ENCODE measurements at regions not wholly inside any gene's neighbourhood (a gene's known extent, or its start where the extent isn't known, plus 50 kb on each side); places are given as distances from the start of the nearest gene placed in this dataset.

DNA sequence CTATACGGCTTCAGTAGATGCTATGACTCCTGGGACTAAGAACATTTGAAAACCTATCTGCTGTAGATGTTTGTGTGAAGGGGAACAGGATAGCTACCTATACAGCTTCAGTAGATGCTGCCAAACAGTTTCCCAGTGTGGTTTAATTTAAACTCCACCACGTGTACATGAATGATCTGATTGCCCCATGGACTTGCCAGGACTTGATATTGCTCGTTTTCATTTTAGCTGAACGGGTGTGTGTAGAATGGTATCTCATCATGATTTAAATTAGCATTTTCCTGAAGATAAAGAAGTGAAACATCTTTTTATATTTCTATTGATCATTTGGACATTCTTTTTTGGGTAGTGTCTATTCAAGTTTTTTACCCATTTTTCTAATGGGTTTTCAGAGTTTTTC lies 77.8 kb upstream of the PIP4K2A start:
- POLR2A ChIA-PET = no interaction called here
- Mint-ChIP-seq H3K9me3 (peaks cover 9% of the 10 kb centered on the region), H3K27ac (no peak overlapping the region), H3K36me3 (no peaks in the 10 kb centered on the region), H3K4me3 (no peak overlapping the region), H3K27me3 (ENCODE audit: low read depth) (no peaks in the 10 kb centered on the region), H3K4me1 (no peaks in the 10 kb centered on the region)
- CTCF ChIA-PET = no interaction called here
- TF ChIP-seq SMAD4 (CRISPR knock-in tag; IDR thresholded peaks at IDR 0.05) (no peak), ZBTB21 (CRISPR knock-in tag; IDR thresholded peaks at IDR 0.05; ENCODE audit: borderline replicate concordance) (no peak), TP53 (CRISPR knock-in tag; IDR thresholded peaks at IDR 0.05) (no peak), JUN (CRISPR knock-in tag; IDR thresholded peaks at IDR 0.05) (no peak), USF2 (CRISPR knock-in tag; IDR thresholded peaks at IDR 0.05) (no peak), ZNF671 (CRISPR knock-in tag; IDR thresholded peaks at IDR 0.05) (no peak), ZNF263 (CRISPR knock-in tag; IDR thresholded peaks at IDR 0.05; ENCODE audit: low read depth) (no peak), SP1 (CRISPR knock-in tag; conservative IDR thresholded peaks at IDR 0.05) (no peak), CBFB (CRISPR knock-in tag; IDR thresholded peaks at IDR 0.05; ENCODE audit: low read depth) (no peak), ESRRA (CRISPR knock-in tag; IDR thresholded peaks at IDR 0.05; ENCODE audit: borderline replicate concordance) (no peak), NFE2L1 (CRISPR knock-in tag; IDR thresholded peaks at IDR 0.05) (no peak)
- TF ChIP-seq, protein P1, sequence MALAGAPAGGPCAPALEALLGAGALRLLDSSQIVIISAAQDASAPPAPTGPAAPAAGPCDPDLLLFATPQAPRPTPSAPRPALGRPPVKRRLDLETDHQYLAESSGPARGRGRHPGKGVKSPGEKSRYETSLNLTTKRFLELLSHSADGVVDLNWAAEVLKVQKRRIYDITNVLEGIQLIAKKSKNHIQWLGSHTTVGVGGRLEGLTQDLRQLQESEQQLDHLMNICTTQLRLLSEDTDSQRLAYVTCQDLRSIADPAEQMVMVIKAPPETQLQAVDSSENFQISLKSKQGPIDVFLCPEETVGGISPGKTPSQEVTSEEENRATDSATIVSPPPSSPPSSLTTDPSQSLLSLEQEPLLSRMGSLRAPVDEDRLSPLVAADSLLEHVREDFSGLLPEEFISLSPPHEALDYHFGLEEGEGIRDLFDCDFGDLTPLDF (CRISPR knock-in tag; IDR thresholded peaks at IDR 0.05) = no peak
- TF ChIP-seq, protein P2, sequence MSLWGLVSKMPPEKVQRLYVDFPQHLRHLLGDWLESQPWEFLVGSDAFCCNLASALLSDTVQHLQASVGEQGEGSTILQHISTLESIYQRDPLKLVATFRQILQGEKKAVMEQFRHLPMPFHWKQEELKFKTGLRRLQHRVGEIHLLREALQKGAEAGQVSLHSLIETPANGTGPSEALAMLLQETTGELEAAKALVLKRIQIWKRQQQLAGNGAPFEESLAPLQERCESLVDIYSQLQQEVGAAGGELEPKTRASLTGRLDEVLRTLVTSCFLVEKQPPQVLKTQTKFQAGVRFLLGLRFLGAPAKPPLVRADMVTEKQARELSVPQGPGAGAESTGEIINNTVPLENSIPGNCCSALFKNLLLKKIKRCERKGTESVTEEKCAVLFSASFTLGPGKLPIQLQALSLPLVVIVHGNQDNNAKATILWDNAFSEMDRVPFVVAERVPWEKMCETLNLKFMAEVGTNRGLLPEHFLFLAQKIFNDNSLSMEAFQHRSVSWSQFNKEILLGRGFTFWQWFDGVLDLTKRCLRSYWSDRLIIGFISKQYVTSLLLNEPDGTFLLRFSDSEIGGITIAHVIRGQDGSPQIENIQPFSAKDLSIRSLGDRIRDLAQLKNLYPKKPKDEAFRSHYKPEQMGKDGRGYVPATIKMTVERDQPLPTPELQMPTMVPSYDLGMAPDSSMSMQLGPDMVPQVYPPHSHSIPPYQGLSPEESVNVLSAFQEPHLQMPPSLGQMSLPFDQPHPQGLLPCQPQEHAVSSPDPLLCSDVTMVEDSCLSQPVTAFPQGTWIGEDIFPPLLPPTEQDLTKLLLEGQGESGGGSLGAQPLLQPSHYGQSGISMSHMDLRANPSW (CRISPR knock-in tag; conservative IDR thresholded peaks at IDR 0.05; ENCODE audit: low read depth) = no peak
- TF ChIP-seq, protein P3, sequence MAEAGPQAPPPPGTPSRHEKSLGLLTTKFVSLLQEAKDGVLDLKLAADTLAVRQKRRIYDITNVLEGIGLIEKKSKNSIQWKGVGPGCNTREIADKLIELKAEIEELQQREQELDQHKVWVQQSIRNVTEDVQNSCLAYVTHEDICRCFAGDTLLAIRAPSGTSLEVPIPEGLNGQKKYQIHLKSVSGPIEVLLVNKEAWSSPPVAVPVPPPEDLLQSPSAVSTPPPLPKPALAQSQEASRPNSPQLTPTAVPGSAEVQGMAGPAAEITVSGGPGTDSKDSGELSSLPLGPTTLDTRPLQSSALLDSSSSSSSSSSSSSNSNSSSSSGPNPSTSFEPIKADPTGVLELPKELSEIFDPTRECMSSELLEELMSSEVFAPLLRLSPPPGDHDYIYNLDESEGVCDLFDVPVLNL (CRISPR knock-in tag; IDR thresholded peaks at IDR 0.05; ENCODE audit: borderline replicate concordance, low read depth) = no peak
- TF ChIP-seq, protein P4, sequence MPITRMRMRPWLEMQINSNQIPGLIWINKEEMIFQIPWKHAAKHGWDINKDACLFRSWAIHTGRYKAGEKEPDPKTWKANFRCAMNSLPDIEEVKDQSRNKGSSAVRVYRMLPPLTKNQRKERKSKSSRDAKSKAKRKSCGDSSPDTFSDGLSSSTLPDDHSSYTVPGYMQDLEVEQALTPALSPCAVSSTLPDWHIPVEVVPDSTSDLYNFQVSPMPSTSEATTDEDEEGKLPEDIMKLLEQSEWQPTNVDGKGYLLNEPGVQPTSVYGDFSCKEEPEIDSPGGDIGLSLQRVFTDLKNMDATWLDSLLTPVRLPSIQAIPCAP (CRISPR knock-in tag; IDR thresholded peaks at IDR 0.05) = no peak
- TF ChIP-seq, protein P5, sequence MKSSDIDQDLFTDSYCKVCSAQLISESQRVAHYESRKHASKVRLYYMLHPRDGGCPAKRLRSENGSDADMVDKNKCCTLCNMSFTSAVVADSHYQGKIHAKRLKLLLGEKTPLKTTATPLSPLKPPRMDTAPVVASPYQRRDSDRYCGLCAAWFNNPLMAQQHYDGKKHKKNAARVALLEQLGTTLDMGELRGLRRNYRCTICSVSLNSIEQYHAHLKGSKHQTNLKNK (CRISPR knock-in tag; IDR thresholded peaks at IDR 0.05) = no peak
- DNase-seq (ENCODE audit: low spot score) = no peak
- no peak for ATAC-seq

DNA sequence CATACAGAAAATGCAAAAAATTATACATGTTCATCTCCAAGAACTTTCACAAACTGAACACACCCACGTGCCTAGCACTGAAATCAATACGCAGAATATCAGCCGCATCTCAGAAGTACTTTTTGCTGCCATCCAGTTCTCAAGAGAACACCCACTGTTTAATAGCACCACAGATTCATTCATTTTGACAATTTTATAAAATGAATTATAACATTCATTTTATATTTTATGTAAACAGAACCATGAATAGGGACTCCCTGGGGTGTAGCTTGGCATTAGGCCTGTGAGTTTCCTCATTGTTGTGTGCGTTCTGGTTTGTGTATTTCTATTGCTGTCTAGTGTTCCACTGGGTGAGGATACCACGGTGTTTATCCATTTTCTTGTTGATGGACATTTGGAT lies 77.3 kb upstream of the PIP4K2A start:
- H3K4me3 Mint-ChIP-seq = no peak overlapping the region
- H3K9me3 Mint-ChIP-seq = peaks cover 9% of the 10 kb centered on the region
- no peak for DNase-seq (ENCODE audit: low spot score)
- no peak overlapping the region for H3K27ac Mint-ChIP-seq
- ChIA-PET CTCF (no interaction called here), POLR2A (no interaction called here)
- H3K4me1 Mint-ChIP-seq = no peaks in the 10 kb centered on the region
- no peak for ATAC-seq
- no peaks in the 10 kb centered on the region for H3K36me3 Mint-ChIP-seq
- TF ChIP-seq, protein P6, sequence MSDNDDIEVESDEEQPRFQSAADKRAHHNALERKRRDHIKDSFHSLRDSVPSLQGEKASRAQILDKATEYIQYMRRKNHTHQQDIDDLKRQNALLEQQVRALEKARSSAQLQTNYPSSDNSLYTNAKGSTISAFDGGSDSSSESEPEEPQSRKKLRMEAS (CRISPR knock-in tag; IDR thresholded peaks at IDR 0.05) = no peak
- no peak for TF ChIP-seq GTF2I (CRISPR knock-in tag; conservative IDR thresholded peaks at IDR 0.05)
- no peak for TF ChIP-seq ELF4 (CRISPR knock-in tag; IDR thresholded peaks at IDR 0.05; ENCODE audit: low read depth)
- TF ChIP-seq ZNF121 (CRISPR knock-in tag; IDR thresholded peaks at IDR 0.05) = no peak
- TF ChIP-seq E2F5 (CRISPR knock-in tag; IDR thresholded peaks at IDR 0.05) = no peak
- H3K27me3 Mint-ChIP-seq (ENCODE audit: low read depth) = no peaks in the 10 kb centered on the region
